Smooth muscle cell of the brain vasculature (primary cell): ENCODE measurements at regions not wholly inside any gene's neighbourhood (a gene's known extent, or its start where the extent isn't known, plus 50 kb on each side); places are given as distances from the start of the nearest gene placed in this dataset.

ENCODE experiments used
- DNase-seq: peaks from one replicate; pipeline ENCODE4 v3.0.0-alpha.2; 2012; ENCODE audit warnings: low read depth, low spot score

DNA sequence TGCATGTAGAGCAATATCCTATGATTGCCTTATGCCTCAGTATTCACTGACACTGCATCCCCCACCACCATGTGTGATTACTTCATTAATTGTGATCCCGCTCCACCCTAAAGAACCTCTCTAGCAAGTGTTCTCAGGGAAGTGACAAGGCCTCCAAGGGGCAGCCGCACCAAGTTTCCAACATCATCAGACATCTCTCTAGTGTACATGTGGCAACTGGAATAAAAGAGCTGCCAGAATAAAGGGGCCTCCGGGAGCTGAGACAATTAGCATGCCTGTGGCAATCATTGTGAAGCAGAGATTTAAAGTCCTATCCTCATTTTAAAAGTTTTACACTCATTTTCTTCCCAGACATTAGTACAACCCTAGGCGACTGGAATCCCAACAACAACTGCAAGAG lies 902.1 kb upstream of the SEMA6D start:
- DNase-seq: no peak

DNA sequence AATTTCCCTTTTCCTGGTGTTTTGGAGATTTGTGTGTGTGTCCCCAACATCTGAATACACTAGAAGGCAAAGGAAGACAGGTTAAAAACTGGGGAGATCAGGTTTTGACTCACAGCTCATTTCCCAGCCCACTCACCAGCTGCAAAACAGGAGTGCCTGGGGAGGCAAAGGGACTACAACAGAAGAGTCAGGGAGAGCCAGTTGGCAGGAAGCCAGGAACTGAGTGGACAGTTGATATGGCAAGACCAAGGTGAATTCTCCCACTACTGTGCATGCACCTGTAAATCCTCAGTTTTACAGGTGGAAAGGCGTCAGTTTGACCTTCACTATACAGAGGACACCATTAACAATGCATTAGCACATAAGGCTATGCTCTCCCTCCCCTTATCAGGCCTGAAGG lies 901.5 kb upstream of the SEMA6D start:
- DNase-seq: no peak

DNA sequence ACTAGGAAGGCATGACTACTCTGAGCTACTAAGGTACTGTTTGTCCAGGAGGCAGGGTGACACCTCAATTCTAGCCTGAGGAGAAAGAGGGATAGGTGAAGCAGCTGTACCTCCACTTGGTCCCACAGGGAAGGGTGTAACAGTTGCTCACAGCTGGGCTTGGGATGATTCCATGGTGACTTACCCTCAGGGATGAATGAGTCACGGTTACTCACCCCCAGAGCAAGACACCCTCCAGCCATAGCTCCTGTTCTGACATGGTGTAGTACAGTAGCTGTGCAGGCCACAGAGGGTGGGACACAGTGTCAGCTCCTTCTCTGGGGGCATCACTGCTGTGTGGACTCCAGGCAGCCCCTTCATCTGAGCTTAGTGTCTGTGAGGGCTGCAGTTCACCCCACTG lies 868.6 kb upstream of the SEMA6D start:
- DNase-seq: no peak

DNA sequence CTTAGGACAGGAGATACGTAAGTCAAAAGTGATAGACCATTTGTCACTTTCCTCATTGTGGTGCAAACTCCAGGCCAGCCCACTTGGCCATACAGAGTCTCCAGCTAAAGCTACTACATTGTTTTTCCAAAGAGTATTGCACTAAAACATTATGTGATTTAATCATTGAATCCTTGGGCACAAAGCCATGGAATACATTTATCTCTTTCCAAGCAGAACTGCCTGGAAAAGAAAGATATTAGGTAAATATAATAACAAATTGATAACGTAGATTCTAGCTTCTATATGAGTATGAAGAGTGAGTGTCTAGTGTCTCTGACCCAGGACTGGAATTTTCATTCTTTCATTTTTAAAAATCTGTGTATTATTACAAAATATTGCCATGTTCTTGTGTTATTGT lies 863.7 kb upstream of the SEMA6D start:
- DNase-seq: no peak

- no peak for DNase-seq
These were observed 862.7 kb upstream of the SEMA6D start for GRCh38 chr15:46854564-46854963.

DNA sequence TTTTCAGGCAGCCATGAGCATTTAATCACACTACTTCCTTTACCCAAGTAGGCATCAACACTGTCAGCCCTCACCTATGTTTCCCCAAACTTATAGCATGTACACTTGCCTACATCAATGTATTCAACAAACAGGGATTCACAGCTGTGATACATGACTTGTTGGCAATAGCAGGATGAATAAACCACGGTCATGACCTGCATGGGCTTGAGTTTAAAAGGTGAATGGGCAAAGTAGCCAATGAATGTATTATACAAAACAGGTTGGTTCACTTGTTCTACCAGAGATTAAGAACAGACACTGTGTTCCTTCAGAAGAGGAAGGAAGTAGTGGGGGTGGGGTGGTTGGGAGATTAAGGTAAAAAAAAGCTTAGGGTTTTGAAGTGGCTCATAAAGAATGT lies 861.9 kb upstream of the SEMA6D start:
- DNase-seq: no peak

DNA sequence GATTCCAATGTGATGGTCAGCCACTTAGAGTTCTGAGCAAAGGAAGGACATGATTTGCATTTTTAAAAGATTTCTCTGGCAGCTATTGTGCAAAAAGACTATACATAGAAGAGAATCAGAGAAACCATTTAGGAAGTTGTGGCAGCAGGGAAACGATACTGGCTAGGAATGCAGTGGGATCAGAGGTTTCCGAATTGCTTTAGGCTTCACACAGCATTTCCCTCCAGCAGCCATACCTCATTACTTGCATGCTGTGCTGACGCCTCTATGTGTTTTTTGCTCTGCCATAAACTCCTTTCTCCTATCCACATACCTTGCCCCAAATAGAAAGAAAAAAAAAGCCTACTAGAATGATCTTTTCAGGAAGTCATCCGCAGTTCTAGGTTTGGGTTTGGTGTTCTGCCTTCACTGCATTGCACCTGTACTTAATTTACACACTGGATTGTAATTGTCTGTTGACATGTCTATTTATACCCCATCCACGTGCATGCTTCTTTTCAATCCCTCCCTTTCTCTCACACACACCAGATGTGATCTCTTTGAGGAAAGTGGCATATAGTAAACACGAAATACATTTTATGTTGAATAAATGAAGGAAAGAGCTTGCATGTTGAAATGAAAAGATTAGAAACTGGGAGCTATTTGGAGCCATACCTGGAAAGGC lies 860.3 kb upstream of the SEMA6D start:
- no peak for DNase-seq

GRCh38 chr15:46858150-46858549 lies 859.2 kb upstream of the SEMA6D start:
- no peak for DNase-seq

DNA sequence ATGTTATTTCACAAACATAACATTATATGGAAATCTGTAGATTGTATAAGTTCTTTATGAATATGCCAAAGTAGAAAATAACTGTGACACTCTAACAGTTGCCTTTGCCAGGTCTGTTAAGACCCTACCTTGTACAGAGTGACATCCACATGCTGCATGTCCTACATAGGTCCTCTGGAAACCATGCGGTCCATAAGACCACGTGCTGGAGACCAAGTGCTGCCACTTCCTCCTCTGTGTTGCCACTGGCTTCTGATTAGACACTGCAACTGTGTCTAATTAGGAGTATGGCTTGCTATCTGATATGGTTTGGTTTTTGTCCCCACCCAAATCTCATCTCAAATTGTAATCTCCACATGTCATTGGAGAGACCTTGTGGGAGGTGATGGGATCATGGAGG lies 855.5 kb upstream of the SEMA6D start:
- no peak for DNase-seq

DNA sequence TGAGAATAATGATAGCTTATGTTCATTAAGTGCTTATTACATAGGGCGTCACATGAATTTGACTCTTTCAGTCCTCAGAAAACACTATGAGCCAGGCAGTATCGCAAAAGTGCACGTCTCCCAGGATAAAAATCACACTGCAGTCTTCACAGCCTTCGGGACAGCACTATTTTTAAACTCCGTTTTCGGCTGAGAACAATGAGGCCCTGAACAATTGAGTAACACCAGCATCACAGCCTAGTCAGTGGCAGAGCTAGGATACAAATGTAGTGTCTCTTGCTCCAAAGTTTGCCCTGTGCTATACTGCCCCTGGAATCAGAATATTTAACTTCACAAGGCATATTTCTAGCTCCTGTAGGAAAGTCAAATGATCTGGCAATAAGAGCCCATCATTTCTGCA lies 852.1 kb upstream of the SEMA6D start:
- no peak for DNase-seq

- DNase-seq: no peak
These were observed 844.9 kb upstream of the SEMA6D start for GRCh38 chr15:46872286-46872980.

GRCh38 chr15:46872981-46873330 lies 844.3 kb upstream of the SEMA6D start:
- no peak for DNase-seq

DNA sequence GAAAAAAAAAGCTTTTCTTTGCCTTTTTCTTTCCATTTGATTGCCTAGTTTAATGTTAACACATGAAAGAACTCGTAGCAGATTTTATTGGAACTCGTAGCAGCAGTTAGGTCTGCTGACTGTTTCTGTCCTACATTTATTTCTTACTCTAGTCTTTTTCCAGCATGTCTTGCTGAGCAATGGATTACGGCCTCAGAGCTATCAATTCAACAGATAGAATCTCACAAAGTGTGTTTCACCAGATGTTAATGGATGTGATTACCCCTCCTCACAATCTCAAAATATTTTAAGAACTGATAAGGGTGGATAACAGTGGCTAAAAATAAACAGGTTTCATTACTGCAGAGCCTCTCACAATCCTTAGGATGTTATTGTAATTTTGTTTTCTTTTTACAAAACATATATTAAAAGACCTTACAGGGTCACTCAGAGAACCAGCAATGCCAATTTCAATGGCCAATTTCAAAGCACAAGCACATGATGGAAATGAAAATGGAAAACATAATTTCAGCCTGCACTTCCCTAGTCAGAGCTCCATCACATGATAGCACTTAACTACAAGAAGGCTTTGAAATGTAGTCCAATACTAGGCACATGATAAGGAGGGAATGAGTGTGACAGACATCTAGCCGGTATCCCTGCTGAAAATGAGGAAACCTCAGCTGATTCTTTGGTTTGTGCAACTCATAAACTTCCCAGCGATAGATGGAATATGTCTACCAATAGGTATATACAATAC lies 838.1 kb upstream of the SEMA6D start:
- DNase-seq: no peak

DNA sequence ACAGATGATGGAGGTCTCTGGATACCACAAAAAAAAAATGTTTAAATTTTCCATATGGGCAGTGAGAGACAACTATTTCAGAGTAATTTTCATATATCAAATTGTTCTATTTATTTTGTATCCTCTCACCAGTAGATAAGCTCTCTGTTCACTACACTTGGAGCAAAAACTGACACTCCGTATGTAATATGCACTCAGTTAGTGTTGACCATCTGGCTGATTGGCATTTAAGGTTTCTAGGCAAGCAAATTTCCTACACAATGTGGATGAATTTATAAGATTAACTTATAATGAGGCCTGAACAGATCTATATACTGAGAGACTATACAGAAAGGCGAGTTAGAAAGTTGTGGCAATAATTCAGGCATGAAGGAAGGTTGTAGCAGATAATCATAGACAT lies 836.5 kb upstream of the SEMA6D start:
- no peak for DNase-seq

- no peak for DNase-seq
These were observed 824.6 kb upstream of the SEMA6D start for GRCh38 chr15:46892621-46893160.

- no peak for DNase-seq
These were observed 822.7 kb upstream of the SEMA6D start for GRCh38 chr15:46894644-46895043.

DNA sequence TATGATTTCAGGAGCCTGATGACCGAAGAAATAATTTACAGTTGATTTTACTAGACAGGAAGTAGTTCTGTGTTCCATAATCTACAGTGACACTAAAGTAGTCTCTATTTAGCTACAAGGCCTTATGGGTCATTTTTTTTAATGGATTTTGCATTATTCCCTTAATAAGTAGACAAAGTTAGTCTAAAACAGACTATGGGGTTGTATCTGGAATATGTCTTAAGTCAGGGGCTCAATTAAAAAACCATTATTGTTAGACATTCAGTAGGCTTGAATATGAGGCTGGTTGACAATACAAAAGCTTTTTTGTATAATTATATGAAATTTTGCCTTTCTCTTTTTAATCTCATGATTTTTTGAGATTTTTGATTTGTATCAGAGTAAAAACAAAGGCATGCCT lies 820.0 kb upstream of the SEMA6D start:
- DNase-seq: no peak

- no peak for DNase-seq
These were observed 816.3 kb upstream of the SEMA6D start for GRCh38 chr15:46901001-46901400.

GRCh38 chr15:46917721-46918252 lies 799.5 kb upstream of the SEMA6D start:
- no peak for DNase-seq

DNA sequence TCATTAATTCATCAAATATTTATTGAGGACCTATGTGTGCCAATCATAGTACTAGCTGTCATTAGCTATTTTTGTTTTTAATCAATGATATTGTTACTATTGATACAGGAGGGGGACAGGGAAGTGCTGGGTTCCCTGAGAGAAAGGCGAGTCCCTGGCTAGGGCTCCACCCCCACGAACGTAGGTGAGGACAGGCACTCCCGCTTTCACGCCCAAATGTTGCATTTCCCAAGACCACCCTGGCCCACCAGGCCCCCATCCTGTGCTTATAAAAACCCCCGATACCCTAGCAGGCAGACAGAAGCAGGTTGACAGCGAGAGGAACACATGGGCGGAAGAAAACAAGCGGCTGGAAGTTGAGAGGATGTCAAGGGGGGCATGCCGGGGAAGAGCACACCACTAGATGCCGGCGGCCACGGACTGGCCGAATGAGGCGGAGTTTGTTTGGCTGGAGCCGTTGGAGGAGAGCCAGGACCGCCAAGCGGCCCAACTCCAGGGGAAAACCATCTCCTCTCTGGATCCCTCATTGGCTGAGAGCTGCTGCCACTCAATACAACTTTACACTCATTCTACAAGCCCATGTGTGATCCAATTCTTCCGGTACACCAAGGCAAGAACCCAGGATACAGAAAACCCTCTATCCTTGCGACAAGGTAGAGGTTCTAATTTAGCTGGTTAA lies 798.7 kb upstream of the SEMA6D start:
- DNase-seq: no peak

- DNase-seq: no peak
These were observed 795.4 kb upstream of the SEMA6D start for GRCh38 chr15:46921891-46922290.

DNA sequence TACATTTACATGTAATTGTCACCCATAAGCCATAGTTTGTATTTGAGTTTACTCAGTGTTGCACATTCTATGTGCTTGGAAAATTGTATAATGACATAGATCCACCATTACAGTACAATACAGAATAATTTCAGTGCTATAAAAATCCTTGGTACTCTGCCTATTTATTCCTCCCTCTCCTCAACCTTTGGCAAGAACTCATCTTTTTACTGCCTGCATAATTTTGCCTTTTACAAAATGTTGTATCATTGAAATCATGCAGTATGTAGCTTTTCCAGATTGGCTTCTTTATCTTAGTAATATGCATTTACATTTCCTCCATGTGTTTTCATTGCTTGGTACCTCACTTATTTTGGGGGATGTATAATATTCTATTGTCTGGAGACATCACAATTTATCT lies 786.9 kb upstream of the SEMA6D start:
- DNase-seq: no peak
